HepG2 (cell line): ENCODE measurements at regions not wholly inside any gene's neighbourhood (a gene's known extent, or its start where the extent isn't known, plus 50 kb on each side); places are given as distances from the start of the nearest gene placed in this dataset.
A peak's percentile ranks its signal among the peaks of the same experiment; 100 is the strongest.

ENCODE experiments used
- ATAC-seq: fragments of 200-7000 bp; cut with Tn5 transposase; 3 replicates; pipeline ENCODE4 v1.9.1; 2020; ENCODE audit warnings: mild to moderate bottlenecking, moderate library complexity
- BruUV-seq: library from RNA; stranded (reverse); fragments of 400-500 nt; replicated peaks from 2 replicates; lab custom pipeline; 2021; lab: Mats Ljungman, UMichigan
- CTCF ChIA-PET: fragments of 300-600 bp; formaldehyde crosslinking; extraction: SDS; loops from one replicate; lab custom pipeline; 2021; ENCODE audit warnings: low total read pairs, inconsistent platforms, low intra/inter-chr PET ratio; lab: Yijun Ruan, JAX
- POLR2A ChIA-PET: fragments of 350-600 bp; sonication (Branson Sonifier 250); formaldehyde crosslinking; loops from one replicate; lab custom pipeline; 2020; ENCODE audit warnings: antibody characterized with exemption, inconsistent platforms; lab: Yijun Ruan, JAX
- DNase-seq: peaks from one replicate; pipeline ENCODE4 v3.0.0-alpha.2; 2015; ENCODE audit warnings: low spot score
- FAIRE-seq: peaks from 3 replicates; lab custom pipeline; 2011; peaks lifted over from hg19 to GRCh38; lab: Jason Lieb, UNC
- H2AFZ ChIP-seq: one replicate; pipeline ENCODE4 v1.6.1; 2011; ENCODE audit warnings: low read length, inconsistent platforms
- H3K27ac ChIP-seq: fragments of 300-600 bp; 3 replicates; pipeline ENCODE4 v1.8.0; 2011; ENCODE audit warnings: mixed run types, mild to moderate bottlenecking, mixed read lengths, low read length, inconsistent platforms; ENCODE audit not compliant: insufficient read depth; ENCODE audit errors: extremely low read length
- H3K27me3 ChIP-seq, 2 experiments: fragments of 200-600 bp in 1 of 2; 2 replicates in 1 of 2; 3 replicates in 1 of 2; pipeline versions ENCODE4 v1.6.0 to v1.8.0; 2011; ENCODE audit warnings: low read length in 2 of 2, mild to moderate bottlenecking in 2 of 2, moderate library complexity in 2 of 2, inconsistent platforms in 1 of 2; ENCODE audit not compliant: insufficient read depth in 2 of 2, control insufficient read depth in 1 of 2
- H3K36me3 ChIP-seq, 2 experiments: fragments of 200-600 bp in 1 of 2; replicated peaks in 1 of 2; 2 replicates in 1 of 2; 3 replicates in 1 of 2; pipeline versions ENCODE4 v1.5.1 to v1.8.0; 2011; ENCODE audit warnings: low read length in 2 of 2, inconsistent platforms in 1 of 2; ENCODE audit not compliant: insufficient read depth in 2 of 2, control insufficient read depth in 1 of 2
- H3K4me1 ChIP-seq: 2 replicates; pipeline ENCODE4 v1.5.1; 2012; ENCODE audit warnings: low read length, inconsistent platforms; ENCODE audit not compliant: insufficient read depth
- H3K4me2 ChIP-seq: 2 replicates; pipeline ENCODE4 v1.6.0; 2011; ENCODE audit warnings: low read depth, low read length, inconsistent platforms
- H3K4me3 ChIP-seq, 3 experiments: fragments of 200-600 bp in 1 of 3; sonication (generic), shearing (Covaris generic) in 1 of 3; replicated peaks in 1 of 3; 2 replicates each; pipeline ENCODE4 v1.5.1; 2011 to 2016; ENCODE audit warnings: low read length in 3 of 3, inconsistent platforms in 2 of 3, low read depth in 2 of 3, mild to moderate bottlenecking in 2 of 3, control low read depth in 1 of 3, mixed read lengths in 1 of 3; ENCODE audit not compliant: insufficient read depth in 1 of 3
- H3K79me2 ChIP-seq: one replicate; pipeline ENCODE4 v1.6.1; 2011; ENCODE audit warnings: low read length, inconsistent platforms; ENCODE audit not compliant: insufficient read depth
- H3K9ac ChIP-seq: 2 replicates; pipeline ENCODE4 v1.6.0; 2011; ENCODE audit warnings: mild to moderate bottlenecking, low read depth, low read length, inconsistent platforms; ENCODE audit not compliant: insufficient read depth
- H3K9me3 ChIP-seq: 2 replicates; pipeline ENCODE4 v1.5.1; 2012; ENCODE audit warnings: mild to moderate bottlenecking, low read length
- H4K20me1 ChIP-seq: 2 replicates; pipeline ENCODE4 v1.6.0; 2011; ENCODE audit warnings: inconsistent platforms, mild to moderate bottlenecking, low read length, moderate library complexity; ENCODE audit not compliant: insufficient read depth
- CREB1 ChIP-seq, 2 experiments: fragments of 450-650 bp in 1 of 2; IDR thresholded peaks; 2 replicates each; pipeline ENCODE4 v1.6.1; 2016 to 2017; ENCODE audit warnings: control low read depth in 1 of 2, mild to moderate bottlenecking in 1 of 2, missing compliant biosample characterization in 1 of 2, missing genetic modification characterization in 1 of 2
- SETDB1 ChIP-seq: sonication (generic); formaldehyde crosslinking; IDR thresholded peaks from 2 replicates; pipeline ENCODE4 v1.5.1; 2020; ENCODE audit warnings: missing genetic modification reagents, mild to moderate bottlenecking, borderline replicate concordance
- TEAD2 ChIP-seq: sonication (generic); formaldehyde crosslinking; IDR thresholded peaks from 2 replicates; pipeline ENCODE4 v1.9.0; 2021; ENCODE audit warnings: missing genetic modification reagents
- TMF1 ChIP-seq: sonication (generic); formaldehyde crosslinking; IDR thresholded peaks from 2 replicates; pipeline ENCODE4 v1.8.1; 2022; ENCODE audit warnings: low read depth, missing genetic modification reagents
- ZNF17 ChIP-seq: sonication (generic); formaldehyde crosslinking; IDR thresholded peaks from 2 replicates; pipeline ENCODE4 v1.5.0; 2020; ENCODE audit warnings: mild to moderate bottlenecking, missing genetic modification reagents
- ZNF547 ChIP-seq: sonication (generic); formaldehyde crosslinking; IDR thresholded peaks from 2 replicates; pipeline ENCODE4 v1.5.1; 2020; ENCODE audit warnings: mild to moderate bottlenecking, missing genetic modification reagents
- ZNF670 ChIP-seq: sonication (generic); formaldehyde crosslinking; IDR thresholded peaks from 2 replicates; pipeline ENCODE4 v1.8.0; 2022; ENCODE audit warnings: mild to moderate bottlenecking, missing genetic modification reagents, borderline replicate concordance
- WGBS: methylation state at CpG from one replicate; pipeline ENCODE4 v1.1.6; 2017; ENCODE audit warnings: low lambda C conversion rate; 5-methylcytosine and 5-hydroxymethylcytosine counted together
- in situ Hi-C: cut with HindIII; loops from 2 replicates; pipeline ENCODE4 v1.10.0; 2017; ENCODE audit warnings: low pct_unique_long_range_greater_than_20kb; ENCODE audit not compliant: extremely low pct_ligation_motif_present
- intact Hi-C: fragments of 100-400 bp; cut with micrococcal nuclease; formaldehyde crosslinking; loops from one replicate; pipeline ENCODE4 v1.10.0; 2022; ENCODE audit not compliant: unreplicated experiment
- TF ChIP-seq, protein P1 (sequence below): IDR thresholded peaks from 2 replicates; pipeline ENCODE4 v1.6.1; 2016; ENCODE audit warnings: low read depth, control low read depth

DNA sequence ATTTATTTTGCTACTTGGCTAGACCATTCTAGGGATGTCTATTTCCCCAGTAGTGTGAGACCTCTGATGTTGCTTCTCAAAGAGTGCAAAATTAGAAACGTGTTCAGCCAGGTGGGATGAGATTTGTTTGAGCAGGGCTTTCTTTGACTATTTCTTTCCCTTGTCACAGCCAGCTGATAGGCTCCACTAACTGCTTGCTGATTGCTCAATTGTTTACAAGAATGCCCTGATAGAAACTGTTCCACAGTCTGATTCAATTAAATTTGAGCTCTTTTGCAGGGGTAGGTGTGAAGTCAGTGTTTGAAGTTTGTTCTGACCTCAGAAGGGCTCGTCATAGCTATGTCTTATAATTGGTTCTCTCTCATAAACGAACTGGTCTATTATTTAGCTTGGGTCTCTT, 220.5 kb downstream of the FNDC1 start:
- H3K27ac ChIP-seq, result no peak overlapping the region
- intact Hi-C loops, result no loop called here
- POLR2A ChIA-PET, result no interaction called here
- no peaks in the 10 kb centered on the region for H3K36me3 ChIP-seq
- H3K9ac ChIP-seq, result no peak overlapping the region
- WGBS, result 1% methylated on average over 3 of the region's 3 CpGs
- no peaks in the 10 kb centered on the region for H3K79me2 ChIP-seq
- no peaks in the 10 kb centered on the region for H3K9me3 ChIP-seq
- no peaks in the 10 kb centered on the region for H3K4me1 ChIP-seq
- BruUV-seq, result no TSS peak
- H3K4me3 ChIP-seq, result no peak overlapping the region
- no peak overlapping the region for H3K4me2 ChIP-seq
- TF ChIP-seq ZNF17 (CRISPR knock-in tag) (no peak), SETDB1 (CRISPR knock-in tag) (no peak), CREB1 (IDR thresholded peaks at IDR 0.05) (0 out of 2 replicates have a peak, but pooled peaks have one; percentile 2), CREB1 (CRISPR knock-in tag; IDR thresholded peaks at IDR 0.05) (no peak)
- CTCF ChIA-PET, result no interaction called here
- no peak overlapping the region for H2AFZ ChIP-seq
- ATAC-seq (no peak), FAIRE-seq (no peak), DNase-seq (no peak)
- H4K20me1 ChIP-seq, result no peaks in the 10 kb centered on the region
- in situ Hi-C loops, result no loop called here
- H3K27me3 ChIP-seq, result no peaks in the 10 kb centered on the region

GRCh38 chr6:159380114-159380513, 210.9 kb downstream of the FNDC1 start:
- no TSS peak for BruUV-seq
- H4K20me1 ChIP-seq, result no peaks in the 10 kb centered on the region
- H3K4me1 ChIP-seq, result no peaks in the 10 kb centered on the region
- H2AFZ ChIP-seq, result no peak overlapping the region
- FAIRE-seq, result no peak
- WGBS, result 16% methylated on average over 1 of the region's 1 CpG
- ChIA-PET POLR2A (no interaction called here), CTCF (no interaction called here)
- intact Hi-C loops, result no loop called here
- in situ Hi-C loops, result no loop called here
- H3K36me3 ChIP-seq, result no peaks in the 10 kb centered on the region
- no peak for DNase-seq
- H3K27ac ChIP-seq, result no peak overlapping the region
- ATAC-seq, result no peak
- peaks cover 0 to 26% of the 10 kb centered on the region in 2 experiments; a peak in 3 of 5 replicates for H3K27me3 ChIP-seq
- no peak overlapping the region for H3K4me3 ChIP-seq
- no peaks in the 10 kb centered on the region for H3K79me2 ChIP-seq
- H3K4me2 ChIP-seq, result no peak overlapping the region
- no peak overlapping the region for H3K9ac ChIP-seq
- TF ChIP-seq ZNF547 (CRISPR knock-in tag), result no peak
- TF ChIP-seq ZNF670 (CRISPR knock-in tag), result no peak
- TF ChIP-seq, protein P1, sequence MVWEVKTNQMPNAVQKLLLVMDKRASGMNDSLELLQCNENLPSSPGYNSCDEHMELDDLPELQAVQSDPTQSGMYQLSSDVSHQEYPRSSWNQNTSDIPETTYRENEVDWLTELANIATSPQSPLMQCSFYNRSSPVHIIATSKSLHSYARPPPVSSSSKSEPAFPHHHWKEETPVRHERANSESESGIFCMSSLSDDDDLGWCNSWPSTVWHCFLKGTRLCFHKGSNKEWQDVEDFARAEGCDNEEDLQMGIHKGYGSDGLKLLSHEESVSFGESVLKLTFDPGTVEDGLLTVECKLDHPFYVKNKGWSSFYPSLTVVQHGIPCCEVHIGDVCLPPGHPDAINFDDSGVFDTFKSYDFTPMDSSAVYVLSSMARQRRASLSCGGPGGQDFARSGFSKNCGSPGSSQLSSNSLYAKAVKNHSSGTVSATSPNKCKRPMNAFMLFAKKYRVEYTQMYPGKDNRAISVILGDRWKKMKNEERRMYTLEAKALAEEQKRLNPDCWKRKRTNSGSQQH (CRISPR knock-in tag), result no peak
- TF ChIP-seq TMF1 (CRISPR knock-in tag), result no peak
- TF ChIP-seq TEAD2, result no peak
- TF ChIP-seq, all 625 proteins: peak for 0
- H3K9me3 ChIP-seq, result no peaks in the 10 kb centered on the region
